HL-60 (cell line): ENCODE measurements at regions not wholly inside any gene's neighbourhood (a gene's known extent, or its start where the extent isn't known, plus 50 kb on each side); places are given as distances from the start of the nearest gene placed in this dataset.

Experiments used
- POLR2AphosphoS5 ChIP-seq: IDR thresholded peaks from 2 replicates; pipeline ENCODE4 v1.6.1; 2012; ENCODE audit warnings: low read depth
- TF ChIP-seq, protein P1 (sequence below): IDR thresholded peaks from 2 replicates; pipeline ENCODE4 v1.6.1; 2012; ENCODE audit warnings: low read depth; ENCODE audit not compliant: insufficient replicate concordance
- TF ChIP-seq, protein P2 (sequence below): IDR thresholded peaks from one replicate; pipeline ENCODE4 v1.5.1; 2011; ENCODE audit warnings: low read length, control low read depth, inconsistent platforms; ENCODE audit not compliant: insufficient read depth

DNA sequence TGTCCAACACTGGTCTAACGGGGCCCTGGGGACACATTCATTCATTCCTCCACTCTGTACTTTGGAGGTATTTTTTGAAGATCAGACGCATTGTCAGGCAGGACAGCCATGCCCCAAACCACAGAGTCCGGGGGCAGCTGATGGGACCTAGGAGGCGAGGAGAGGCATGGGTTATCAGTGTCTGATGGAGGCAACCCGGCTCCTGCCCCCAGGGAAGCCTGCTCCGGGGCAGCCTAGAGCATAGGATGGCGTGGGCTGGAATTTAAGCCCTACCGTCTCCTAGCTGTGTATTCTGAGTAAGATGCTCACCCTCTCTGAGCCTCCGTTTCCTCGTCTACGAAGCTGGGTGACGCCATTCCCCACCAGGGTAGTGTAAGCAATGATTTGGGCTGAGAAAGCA is 55.4 kb upstream of the ELN start:
- TF ChIP-seq, protein P1, sequence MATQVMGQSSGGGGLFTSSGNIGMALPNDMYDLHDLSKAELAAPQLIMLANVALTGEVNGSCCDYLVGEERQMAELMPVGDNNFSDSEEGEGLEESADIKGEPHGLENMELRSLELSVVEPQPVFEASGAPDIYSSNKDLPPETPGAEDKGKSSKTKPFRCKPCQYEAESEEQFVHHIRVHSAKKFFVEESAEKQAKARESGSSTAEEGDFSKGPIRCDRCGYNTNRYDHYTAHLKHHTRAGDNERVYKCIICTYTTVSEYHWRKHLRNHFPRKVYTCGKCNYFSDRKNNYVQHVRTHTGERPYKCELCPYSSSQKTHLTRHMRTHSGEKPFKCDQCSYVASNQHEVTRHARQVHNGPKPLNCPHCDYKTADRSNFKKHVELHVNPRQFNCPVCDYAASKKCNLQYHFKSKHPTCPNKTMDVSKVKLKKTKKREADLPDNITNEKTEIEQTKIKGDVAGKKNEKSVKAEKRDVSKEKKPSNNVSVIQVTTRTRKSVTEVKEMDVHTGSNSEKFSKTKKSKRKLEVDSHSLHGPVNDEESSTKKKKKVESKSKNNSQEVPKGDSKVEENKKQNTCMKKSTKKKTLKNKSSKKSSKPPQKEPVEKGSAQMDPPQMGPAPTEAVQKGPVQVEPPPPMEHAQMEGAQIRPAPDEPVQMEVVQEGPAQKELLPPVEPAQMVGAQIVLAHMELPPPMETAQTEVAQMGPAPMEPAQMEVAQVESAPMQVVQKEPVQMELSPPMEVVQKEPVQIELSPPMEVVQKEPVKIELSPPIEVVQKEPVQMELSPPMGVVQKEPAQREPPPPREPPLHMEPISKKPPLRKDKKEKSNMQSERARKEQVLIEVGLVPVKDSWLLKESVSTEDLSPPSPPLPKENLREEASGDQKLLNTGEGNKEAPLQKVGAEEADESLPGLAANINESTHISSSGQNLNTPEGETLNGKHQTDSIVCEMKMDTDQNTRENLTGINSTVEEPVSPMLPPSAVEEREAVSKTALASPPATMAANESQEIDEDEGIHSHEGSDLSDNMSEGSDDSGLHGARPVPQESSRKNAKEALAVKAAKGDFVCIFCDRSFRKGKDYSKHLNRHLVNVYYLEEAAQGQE, result no peak
- TF ChIP-seq, protein P2, sequence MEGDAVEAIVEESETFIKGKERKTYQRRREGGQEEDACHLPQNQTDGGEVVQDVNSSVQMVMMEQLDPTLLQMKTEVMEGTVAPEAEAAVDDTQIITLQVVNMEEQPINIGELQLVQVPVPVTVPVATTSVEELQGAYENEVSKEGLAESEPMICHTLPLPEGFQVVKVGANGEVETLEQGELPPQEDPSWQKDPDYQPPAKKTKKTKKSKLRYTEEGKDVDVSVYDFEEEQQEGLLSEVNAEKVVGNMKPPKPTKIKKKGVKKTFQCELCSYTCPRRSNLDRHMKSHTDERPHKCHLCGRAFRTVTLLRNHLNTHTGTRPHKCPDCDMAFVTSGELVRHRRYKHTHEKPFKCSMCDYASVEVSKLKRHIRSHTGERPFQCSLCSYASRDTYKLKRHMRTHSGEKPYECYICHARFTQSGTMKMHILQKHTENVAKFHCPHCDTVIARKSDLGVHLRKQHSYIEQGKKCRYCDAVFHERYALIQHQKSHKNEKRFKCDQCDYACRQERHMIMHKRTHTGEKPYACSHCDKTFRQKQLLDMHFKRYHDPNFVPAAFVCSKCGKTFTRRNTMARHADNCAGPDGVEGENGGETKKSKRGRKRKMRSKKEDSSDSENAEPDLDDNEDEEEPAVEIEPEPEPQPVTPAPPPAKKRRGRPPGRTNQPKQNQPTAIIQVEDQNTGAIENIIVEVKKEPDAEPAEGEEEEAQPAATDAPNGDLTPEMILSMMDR, result no peak
- TF ChIP-seq POLR2AphosphoS5, result no peak
